Right lobe of liver (tissue), 4 donors: ENCODE measurements at regions not wholly inside any gene's neighbourhood (a gene's known extent, or its start where the extent isn't known, plus 50 kb on each side); places are given as distances from the start of the nearest gene placed in this dataset.

Source experiments
- CTCF ChIP-seq, 4 donors: fragments of 200-600 bp in 3 of 4; fragments of 450-650 bp in 1 of 4; IDR thresholded peaks; one replicate each; pipeline versions ENCODE4 v1.5.1 to v1.8.0; 2016 to 2022; ENCODE audit warnings: antibody characterized with exemption in 4 of 4, mild to moderate bottlenecking in 2 of 4
- POLR2A ChIP-seq: fragments of 450-650 bp; IDR thresholded peaks from one replicate; pipeline ENCODE4 v1.6.1; 2017; ENCODE audit warnings: antibody characterized with exemption, mild to moderate bottlenecking
- donor health status: DM: no; HTN: no; CAD: no.
- donor health status: DM: no; HTN: no; CAD: no.
- donor health status: DM: no; HTN: yes; CAD: no.

GRCh38 chr14:25117342-25117741 lies 67.4 kb upstream of the STXBP6 start:
- TF ChIP-seq POLR2A (no peak), CTCF (IDR thresholded peaks at IDR 0.05) (no peak)
